PC-3 (cell line): ENCODE measurements at regions not wholly inside any gene's neighbourhood (a gene's known extent, or its start where the extent isn't known, plus 50 kb on each side); places are given as distances from the start of the nearest gene placed in this dataset.
A peak's percentile ranks its signal among the peaks of the same experiment; 100 is the strongest.

Experiments used
- ATAC-seq: fragments of 200-7000 bp; cut with Tn5 transposase; 2 replicates; pipeline ENCODE4 v1.9.1; 2020; ENCODE audit warnings: mild to moderate bottlenecking, moderate library complexity
- BruUV-seq: library from RNA; stranded (reverse); fragments of 400-500 nt; replicated peaks from 2 replicates; lab custom pipeline; 2021; lab: Mats Ljungman, UMichigan
- CTCF ChIA-PET: fragments of 300-600 bp; sonication (Branson Sonifier 250); formaldehyde crosslinking; loops from one replicate; lab custom pipeline; 2022; ENCODE audit warnings: antibody characterized with exemption; lab: Charles Lee
- POLR2A ChIA-PET: fragments of 300-600 bp; sonication (Branson Sonifier 250); formaldehyde crosslinking; loops from one replicate; lab custom pipeline; 2022; ENCODE audit warnings: antibody characterized with exemption; ENCODE audit not compliant: unreplicated experiment; lab: Charles Lee
- DNase-seq: peaks from one replicate; pipeline ENCODE4 v3.0.0-alpha.2; 2015
- H2AFZ ChIP-seq: fragments of 300-600 bp; sonication (generic); 2 replicates; pipeline ENCODE4 v1.6.0; 2016; ENCODE audit warnings: antibody characterized with exemption, low read length
- H3F3A ChIP-seq: fragments of 300-600 bp; sonication (generic); one replicate; pipeline ENCODE4 v1.6.0; 2017; ENCODE audit warnings: antibody characterized with exemption, low read length, control low read depth, mild to moderate bottlenecking; ENCODE audit not compliant: unreplicated experiment
- H3K27ac ChIP-seq: fragments of 300-600 bp; sonication (generic); 2 replicates; pipeline ENCODE4 v1.5.1; 2016; ENCODE audit warnings: mild to moderate bottlenecking, low read length
- H3K27me3 ChIP-seq: fragments of 300-600 bp; sonication (generic); 2 replicates; pipeline ENCODE4 v1.6.1; 2016; ENCODE audit warnings: low read length, mixed read lengths
- H3K36me3 ChIP-seq: fragments of 300-600 bp; sonication (generic); 2 replicates; pipeline ENCODE4 v1.6.1; 2016; ENCODE audit warnings: low read depth, mixed run types, low read length, mixed read lengths
- H3K4me1 ChIP-seq: fragments of 300-600 bp; sonication (generic); 2 replicates; pipeline ENCODE4 v1.5.1; 2016; ENCODE audit warnings: low read length; ENCODE audit not compliant: insufficient read depth
- H3K4me2 ChIP-seq: fragments of 300-600 bp; sonication (generic); 2 replicates; pipeline ENCODE4 v1.6.0; 2016; ENCODE audit warnings: low read length
- H3K4me3 ChIP-seq: fragments of 300-600 bp; sonication (generic); 2 replicates; pipeline ENCODE4 v1.5.1; 2016; ENCODE audit warnings: mild to moderate bottlenecking, low read length, mixed read lengths
- H3K79me2 ChIP-seq: fragments of 300-600 bp; sonication (generic); 2 replicates; pipeline ENCODE4 v1.6.1; 2017; ENCODE audit warnings: low read length, mixed read lengths
- H3K9ac ChIP-seq: fragments of 300-600 bp; sonication (generic); 2 replicates; pipeline ENCODE4 v1.6.0; 2016; ENCODE audit warnings: mild to moderate bottlenecking, low read length
- H3K9me2 ChIP-seq: fragments of 300-600 bp; sonication (generic); replicated peaks from 2 replicates; pipeline ENCODE4 v1.6.1; 2016; ENCODE audit warnings: mixed run types, low read length, mixed read lengths
- H3K9me3 ChIP-seq: fragments of 300-600 bp; sonication (generic); 2 replicates; pipeline ENCODE4 v1.6.1; 2016; ENCODE audit warnings: low read length, mixed read lengths
- H4K20me1 ChIP-seq: fragments of 300-600 bp; sonication (generic); 2 replicates; pipeline ENCODE4 v1.6.1; 2016; ENCODE audit warnings: low read length, mixed read lengths
- EZH2 ChIP-seq: fragments of 300-600 bp; sonication (generic); IDR thresholded peaks from one replicate; pipeline ENCODE4 v1.6.1; 2017; ENCODE audit warnings: antibody characterized with exemption, mild to moderate bottlenecking, low read length; ENCODE audit not compliant: unreplicated experiment
- EZH2phosphoT487 ChIP-seq: fragments of 300-600 bp; sonication (generic); IDR thresholded peaks from 2 replicates; pipeline ENCODE4 v1.6.1; 2018; ENCODE audit warnings: mild to moderate bottlenecking, antibody characterized with exemption, low read length, borderline replicate concordance
- intact Hi-C: fragments of 100-400 bp; cut with micrococcal nuclease; formaldehyde crosslinking; loops from 2 replicates; pipeline ENCODE4 v1.9.0; 2023
- TF ChIP-seq, protein P1 (sequence below): fragments of 300-600 bp; sonication (generic); conservative IDR thresholded peaks from 2 replicates; pipeline ENCODE4 v1.5.1; 2017; ENCODE audit warnings: antibody characterized with exemption, low read depth, mild to moderate bottlenecking, low read length

DNA sequence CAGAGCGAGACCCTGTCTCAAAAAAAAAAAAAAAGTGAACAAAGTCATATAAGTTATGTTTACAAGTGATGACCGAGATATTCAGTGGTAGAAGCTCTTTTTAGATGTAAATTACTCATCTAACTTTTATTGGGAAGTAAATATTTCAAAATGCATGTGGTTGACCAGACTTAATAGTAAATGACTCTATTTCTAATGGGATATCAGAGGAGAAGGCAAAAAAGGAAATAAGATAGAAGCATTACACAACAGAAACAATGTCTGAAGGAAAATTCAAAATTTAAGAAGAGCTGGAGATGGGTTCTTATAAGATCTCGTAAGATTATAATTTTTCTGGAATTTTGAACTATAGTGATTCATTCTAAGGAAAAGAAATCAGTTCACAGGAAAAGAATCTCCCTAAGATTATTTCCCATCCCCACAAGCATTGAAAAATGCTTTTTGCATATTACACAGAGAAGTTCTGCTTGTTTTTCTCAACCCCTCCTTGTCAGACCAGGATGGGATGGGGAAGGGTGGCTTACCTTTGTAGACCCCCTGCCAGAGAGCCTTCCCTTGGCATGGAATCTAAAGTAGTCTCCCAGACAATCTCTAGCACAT, 63.1 kb upstream of the STK38L start:
- no TSS peak for BruUV-seq
- no peaks in the 10 kb centered on the region for H3K9me2 ChIP-seq
- peaks cover 73% of the 10 kb centered on the region for H3K4me1 ChIP-seq
- H3K4me3 ChIP-seq, result no peak overlapping the region; the same call in 1 of the 2 replicates
- ChIA-PET POLR2A (interaction anchor here (0.6 to 0.7 kb wide), 2 partner anchors 91 to 129 kb away, joined by 3 to 6 read pairs; no protein-coding TSS in a partner anchor), CTCF (interaction anchor here (0.5 to 0.6 kb wide), 3 partner anchors 64 to 206 kb away, joined by 3 read pairs; no protein-coding TSS in a partner anchor)
- intact Hi-C loops, result loop anchor here (1.0 to 2.0 kb wide), 2 partner anchors 9 to 38 kb away; no protein-coding TSS in a partner anchor
- DNase-seq (peak; percentile 88), ATAC-seq (peak; percentile 36)
- no peaks in the 10 kb centered on the region for H4K20me1 ChIP-seq
- no peaks in the 10 kb centered on the region for H3K36me3 ChIP-seq
- no peaks in the 10 kb centered on the region for H3K9me3 ChIP-seq
- TF ChIP-seq EZH2phosphoT487 (no peak), EZH2 (no peak)
- TF ChIP-seq, protein P1, sequence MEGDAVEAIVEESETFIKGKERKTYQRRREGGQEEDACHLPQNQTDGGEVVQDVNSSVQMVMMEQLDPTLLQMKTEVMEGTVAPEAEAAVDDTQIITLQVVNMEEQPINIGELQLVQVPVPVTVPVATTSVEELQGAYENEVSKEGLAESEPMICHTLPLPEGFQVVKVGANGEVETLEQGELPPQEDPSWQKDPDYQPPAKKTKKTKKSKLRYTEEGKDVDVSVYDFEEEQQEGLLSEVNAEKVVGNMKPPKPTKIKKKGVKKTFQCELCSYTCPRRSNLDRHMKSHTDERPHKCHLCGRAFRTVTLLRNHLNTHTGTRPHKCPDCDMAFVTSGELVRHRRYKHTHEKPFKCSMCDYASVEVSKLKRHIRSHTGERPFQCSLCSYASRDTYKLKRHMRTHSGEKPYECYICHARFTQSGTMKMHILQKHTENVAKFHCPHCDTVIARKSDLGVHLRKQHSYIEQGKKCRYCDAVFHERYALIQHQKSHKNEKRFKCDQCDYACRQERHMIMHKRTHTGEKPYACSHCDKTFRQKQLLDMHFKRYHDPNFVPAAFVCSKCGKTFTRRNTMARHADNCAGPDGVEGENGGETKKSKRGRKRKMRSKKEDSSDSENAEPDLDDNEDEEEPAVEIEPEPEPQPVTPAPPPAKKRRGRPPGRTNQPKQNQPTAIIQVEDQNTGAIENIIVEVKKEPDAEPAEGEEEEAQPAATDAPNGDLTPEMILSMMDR, result no peak
- no peak overlapping the region; the same call in 1 of the 2 replicates for H3K9ac ChIP-seq
- peak overlapping the region; percentile 62 for H3K4me2 ChIP-seq
- H3K79me2 ChIP-seq, result no peaks in the 10 kb centered on the region
- H3K27me3 ChIP-seq, result no peaks in the 10 kb centered on the region
- peak overlapping the region; percentile 73 for H3K27ac ChIP-seq
- H3F3A ChIP-seq, result peaks cover 21% of the 10 kb centered on the region
- no peak overlapping the region for H2AFZ ChIP-seq

DNA sequence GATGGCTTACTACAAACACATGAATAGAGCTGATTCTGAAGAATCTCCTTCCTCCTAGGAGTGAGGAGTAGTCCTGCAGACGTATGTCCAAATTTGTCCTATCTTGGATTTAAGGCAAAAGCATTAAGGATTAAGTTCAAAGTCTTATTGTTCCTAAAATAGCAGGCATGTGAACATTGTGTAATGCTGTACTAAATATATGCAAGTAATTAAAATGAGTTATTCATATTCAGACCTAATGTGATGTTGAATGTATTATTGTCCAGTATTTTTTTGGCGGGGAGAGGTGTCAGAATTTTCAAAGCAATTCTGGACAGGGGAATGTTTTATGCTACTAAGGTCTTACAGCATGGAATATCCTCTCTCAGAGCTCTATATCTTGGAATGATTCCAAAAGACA, 60.7 kb upstream of the STK38L start:
- intact Hi-C loops, result no loop called here
- ChIA-PET POLR2A (no interaction called here), CTCF (no interaction called here)
- H3K9me2 ChIP-seq, result no peaks in the 10 kb centered on the region
- H3K27me3 ChIP-seq, result no peaks in the 10 kb centered on the region
- H3F3A ChIP-seq, result peaks cover 14% of the 10 kb centered on the region
- no peak for DNase-seq
- no TSS peak for BruUV-seq
- ATAC-seq, result no peak
- no peak overlapping the region for H3K27ac ChIP-seq
- no peaks in the 10 kb centered on the region for H4K20me1 ChIP-seq
- TF ChIP-seq EZH2 (no peak), EZH2phosphoT487 (no peak)
- TF ChIP-seq, protein P1, result no peak
- no peak overlapping the region for H2AFZ ChIP-seq
- H3K79me2 ChIP-seq, result no peaks in the 10 kb centered on the region
- no peak overlapping the region for H3K9ac ChIP-seq
- peaks cover 55% of the 10 kb centered on the region for H3K4me1 ChIP-seq
- H3K36me3 ChIP-seq, result no peaks in the 10 kb centered on the region
- no peak overlapping the region for H3K4me3 ChIP-seq
- no peaks in the 10 kb centered on the region for H3K9me3 ChIP-seq
- H3K4me2 ChIP-seq, result no peak overlapping the region
